ENCODE measurements at regions not wholly inside any gene's neighbourhood (a gene's known extent, or its start where the extent isn't known, plus 50 kb on each side); places are given as distances from the start of the nearest gene placed in this dataset.

GRCh38 chr10:131781791-131782190, 119.0 kb upstream of the PPP2R2D start:
- no peak for DNase-seq

- no peak for DNase-seq
These were observed 116.3 kb upstream of the PPP2R2D start for GRCh38 chr10:131784363-131785120.

- DNase-seq, result no peak
These were observed 115.7 kb upstream of the PPP2R2D start for GRCh38 chr10:131785121-131785460.

- DNase-seq, result peak; percentile 24
These were observed 113.8 kb upstream of the PPP2R2D start for GRCh38 chr10:131786756-131787605.

- DNase-seq, result no peak
These were observed 112.8 kb upstream of the PPP2R2D start for GRCh38 chr10:131787961-131788360.

GRCh38 chr10:131788386-131788785, 112.4 kb upstream of the PPP2R2D start:
- DNase-seq, result no peak

- no peak for DNase-seq
These were observed 111.3 kb upstream of the PPP2R2D start for GRCh38 chr10:131789516-131789915.

- DNase-seq, result no peak
These were observed 110.8 kb upstream of the PPP2R2D start for GRCh38 chr10:131790021-131790420.

- DNase-seq, result no peak
These were observed 108.7 kb upstream of the PPP2R2D start for GRCh38 chr10:131792011-131792651.

GRCh38 chr10:131792809-131793208, 108.0 kb upstream of the PPP2R2D start:
- DNase-seq, result no peak

GRCh38 chr10:131795761-131796160, 105.0 kb upstream of the PPP2R2D start:
- DNase-seq, result no peak

- DNase-seq, result no peak
These were observed 103.2 kb upstream of the PPP2R2D start for GRCh38 chr10:131797626-131798025.

GRCh38 chr10:131799429-131799828, 101.4 kb upstream of the PPP2R2D start:
- no peak for DNase-seq

GRCh38 chr10:131802156-131802915, 98.5 kb upstream of the PPP2R2D start:
- no peak for DNase-seq

GRCh38 chr10:131802996-131803395, 97.8 kb upstream of the PPP2R2D start:
- no peak for DNase-seq

- no peak for DNase-seq
These were observed 96.9 kb upstream of the PPP2R2D start for GRCh38 chr10:131803860-131804425.

GRCh38 chr10:131804551-131805295, 96.1 kb upstream of the PPP2R2D start:
- no peak for DNase-seq

- no peak for DNase-seq
These were observed 95.1 kb upstream of the PPP2R2D start for GRCh38 chr10:131805696-131806095.

GRCh38 chr10:131806146-131806545, 94.7 kb upstream of the PPP2R2D start:
- no peak for DNase-seq

GRCh38 chr10:131806646-131807317, 94.0 kb upstream of the PPP2R2D start:
- DNase-seq, result no peak

GRCh38 chr10:131808370-131808930, 92.4 kb upstream of the PPP2R2D start:
- no peak for DNase-seq

Data from activated T-cell treated with anti-CD3 and anti-CD28 coated beads, Interleukin-2, amount 50 U/mL, for 1 hour (primary cell).